Suprapubic skin (tissue), 4 donors: ENCODE measurements at regions not wholly inside any gene's neighbourhood (a gene's known extent, or its start where the extent isn't known, plus 50 kb on each side); places are given as distances from the start of the nearest gene placed in this dataset.
"Not testable (repeated sequence)": the region's sequence is repeated elsewhere in the genome, so short reads cannot be mapped to it uniquely, and the experiment has no call there.

ENCODE experiments used
- DNase-seq, 2 donors: peaks; one replicate each; pipeline ENCODE4 v3.0.0-alpha.2; 2019; ENCODE audit warnings: low spot score in 2 of 2
- H3K27ac ChIP-seq: fragments of 200-600 bp; sonication (generic); one replicate; pipeline ENCODE4 v1.5.1; 2019
- H3K27me3 ChIP-seq: fragments of 200-600 bp; sonication (generic); one replicate; pipeline ENCODE4 v1.5.1; 2019
- H3K36me3 ChIP-seq: fragments of 200-600 bp; sonication (generic); one replicate; pipeline ENCODE4 v1.5.1; 2019
- H3K4me1 ChIP-seq: fragments of 200-600 bp; sonication (generic); one replicate; pipeline ENCODE4 v1.5.1; 2019
- H3K4me3 ChIP-seq: fragments of 200-600 bp; sonication (generic); one replicate; pipeline ENCODE4 v1.5.1; 2019; ENCODE audit warnings: mild to moderate bottlenecking
- H3K9me3 ChIP-seq: fragments of 200-600 bp; sonication (generic); one replicate; pipeline ENCODE4 v1.5.1; 2019
- EP300 ChIP-seq: sonication (generic); formaldehyde crosslinking; IDR thresholded peaks from one replicate; pipeline ENCODE4 v1.6.1; 2017; ENCODE audit warnings: antibody characterized with exemption
- POLR2A ChIP-seq, 2 donors: fragments of 450-650 bp; IDR thresholded peaks; one replicate each; pipeline ENCODE4 v1.6.1; 2017; ENCODE audit warnings: antibody characterized with exemption in 2 of 2, mild to moderate bottlenecking in 2 of 2, moderate library complexity in 2 of 2
- POLR2AphosphoS5 ChIP-seq, 3 donors: sonication (generic); formaldehyde crosslinking; IDR thresholded peaks; one replicate each; pipeline ENCODE4 v1.6.1; 2017; ENCODE audit warnings: antibody characterized with exemption in 3 of 3
- WGBS: methylation state at CpG from one replicate; pipeline ENCODE4 v1.1.5; 2018; 5-methylcytosine and 5-hydroxymethylcytosine counted together
- TF ChIP-seq, protein P1 (sequence below), 2 donors: fragments of 200-600 bp in 1 of 2; fragments of 450-650 bp in 1 of 2; sonication (generic) in 1 of 2; IDR thresholded peaks; one replicate each; pipeline ENCODE4 v1.5.1; 2016 to 2019; ENCODE audit warnings: antibody characterized with exemption in 2 of 2, mild to moderate bottlenecking in 1 of 2, moderate library complexity in 1 of 2

DNA sequence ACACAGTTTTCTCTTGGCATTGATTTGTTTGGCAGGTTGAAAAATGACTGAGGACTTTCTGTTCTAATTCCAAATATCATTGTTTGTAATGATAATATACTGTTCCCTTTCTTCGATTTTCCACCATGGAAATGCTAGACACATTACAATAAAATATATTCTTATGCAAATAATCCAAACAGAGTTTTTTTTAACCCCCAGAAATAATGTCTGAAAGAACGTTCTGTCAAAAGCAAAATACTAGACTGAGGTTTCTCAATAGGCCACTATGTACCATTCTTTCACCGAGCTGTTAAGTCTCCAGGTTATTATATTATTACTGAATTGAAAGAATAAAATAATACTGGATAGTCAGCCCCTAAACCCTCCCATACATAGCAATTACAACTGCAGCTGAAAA, 312.5 kb downstream of the ZIC3 start:
- H3K36me3 ChIP-seq = no peaks in the 10 kb centered on the region
- no peak overlapping the region for H3K27ac ChIP-seq
- DNase-seq = no peak
- no peak overlapping the region for H3K4me3 ChIP-seq
- H3K4me1 ChIP-seq = no peaks in the 10 kb centered on the region
- no peaks in the 10 kb centered on the region for H3K27me3 ChIP-seq
- no peaks in the 10 kb centered on the region for H3K9me3 ChIP-seq
- 68% methylated on average over 3 of the region's 3 CpGs for WGBS
- TF ChIP-seq POLR2A (IDR thresholded peaks at IDR 0.05) = no peak
- TF ChIP-seq POLR2AphosphoS5 (IDR thresholded peaks at IDR 0.05) = no peak
- no peak for TF ChIP-seq EP300
- TF ChIP-seq, protein P1, sequence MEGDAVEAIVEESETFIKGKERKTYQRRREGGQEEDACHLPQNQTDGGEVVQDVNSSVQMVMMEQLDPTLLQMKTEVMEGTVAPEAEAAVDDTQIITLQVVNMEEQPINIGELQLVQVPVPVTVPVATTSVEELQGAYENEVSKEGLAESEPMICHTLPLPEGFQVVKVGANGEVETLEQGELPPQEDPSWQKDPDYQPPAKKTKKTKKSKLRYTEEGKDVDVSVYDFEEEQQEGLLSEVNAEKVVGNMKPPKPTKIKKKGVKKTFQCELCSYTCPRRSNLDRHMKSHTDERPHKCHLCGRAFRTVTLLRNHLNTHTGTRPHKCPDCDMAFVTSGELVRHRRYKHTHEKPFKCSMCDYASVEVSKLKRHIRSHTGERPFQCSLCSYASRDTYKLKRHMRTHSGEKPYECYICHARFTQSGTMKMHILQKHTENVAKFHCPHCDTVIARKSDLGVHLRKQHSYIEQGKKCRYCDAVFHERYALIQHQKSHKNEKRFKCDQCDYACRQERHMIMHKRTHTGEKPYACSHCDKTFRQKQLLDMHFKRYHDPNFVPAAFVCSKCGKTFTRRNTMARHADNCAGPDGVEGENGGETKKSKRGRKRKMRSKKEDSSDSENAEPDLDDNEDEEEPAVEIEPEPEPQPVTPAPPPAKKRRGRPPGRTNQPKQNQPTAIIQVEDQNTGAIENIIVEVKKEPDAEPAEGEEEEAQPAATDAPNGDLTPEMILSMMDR (IDR thresholded peaks at IDR 0.05) = no peak

DNA sequence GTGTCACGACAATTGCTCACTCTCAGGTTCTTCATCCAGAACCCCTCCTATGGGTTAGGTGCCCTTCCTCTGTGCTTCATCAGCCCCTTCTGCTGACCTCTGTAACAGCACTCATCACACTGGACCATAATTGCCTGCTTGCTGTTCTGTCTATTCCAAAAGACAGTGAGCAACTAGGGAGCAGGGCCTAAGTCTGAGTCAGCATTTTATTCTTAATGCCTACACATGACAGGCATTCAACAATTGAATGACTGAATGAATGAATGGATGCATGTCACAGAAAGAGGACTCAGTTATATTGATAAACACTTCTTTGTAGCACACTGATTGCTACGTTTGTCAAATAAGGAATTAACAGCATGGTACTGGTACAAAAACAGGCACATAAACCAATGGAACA, 317.0 kb downstream of the ZIC3 start:
- no peak for DNase-seq
- H3K4me1 ChIP-seq = no peaks in the 10 kb centered on the region
- H3K27ac ChIP-seq = no peak overlapping the region
- H3K27me3 ChIP-seq = no peaks in the 10 kb centered on the region
- no peak overlapping the region for H3K4me3 ChIP-seq
- H3K9me3 ChIP-seq = no peaks in the 10 kb centered on the region
- WGBS = 89% methylated on average over 2 of the region's 2 CpGs
- H3K36me3 ChIP-seq = no peaks in the 10 kb centered on the region
- TF ChIP-seq, protein P1 (IDR thresholded peaks at IDR 0.05) = no peak

GRCh38 chrX:137884813-137885212, 318.9 kb downstream of the ZIC3 start:
- H3K4me3 ChIP-seq, DNase-seq, H3K9me3 ChIP-seq, H3K27ac ChIP-seq, H3K4me1 ChIP-seq, H3K36me3 ChIP-seq, H3K27me3 ChIP-seq: not testable (repeated sequence)
- 52% methylated on average over 1 of the region's 1 CpG for WGBS

DNA sequence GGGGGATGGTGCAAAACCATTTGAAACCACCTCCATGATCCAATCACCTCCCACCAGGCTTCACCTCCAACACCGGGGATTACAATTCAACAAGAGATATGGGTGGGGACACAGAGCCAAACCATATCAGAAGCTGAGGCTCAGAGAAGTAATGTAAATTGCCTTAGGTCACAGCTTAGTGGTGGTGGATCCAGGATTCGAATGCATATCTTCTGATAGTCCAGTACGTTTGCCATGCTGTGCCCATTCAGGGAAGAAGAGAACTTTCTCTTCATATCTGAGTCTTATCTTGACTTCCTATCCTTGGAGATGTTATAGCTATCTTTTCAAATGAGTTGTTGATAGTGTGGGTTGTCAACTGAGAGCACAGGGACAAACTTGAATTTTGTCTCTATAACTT, 325.5 kb downstream of the ZIC3 start:
- no peaks in the 10 kb centered on the region for H3K9me3 ChIP-seq
- TF ChIP-seq EP300 = no peak
- WGBS = 70% methylated on average over 3 of the region's 3 CpGs

DNA sequence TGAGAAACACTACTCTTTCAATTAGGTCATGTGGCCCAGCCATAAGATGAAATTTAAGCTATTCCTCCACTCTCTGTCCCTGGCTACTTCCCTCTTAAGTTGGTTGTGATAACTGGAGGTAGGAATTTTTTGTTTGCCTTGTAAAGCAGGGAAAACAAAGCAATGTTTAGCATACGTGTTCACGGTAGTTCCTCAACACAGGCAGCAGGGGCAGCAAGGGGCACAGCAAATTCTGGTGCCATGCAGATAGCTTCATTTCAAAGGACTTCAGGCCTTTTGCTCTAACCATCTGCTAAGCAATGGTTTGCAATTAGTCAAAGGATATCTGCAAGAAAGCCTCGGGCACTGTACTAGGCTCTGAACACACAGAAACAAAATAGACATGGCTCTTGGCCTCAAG, 330.2 kb downstream of the ZIC3 start:
- 64% methylated on average over 3 of the region's 3 CpGs for WGBS

More for the DNA sequence above, 325.5 kb downstream of the ZIC3 start:
- no peaks in the 10 kb centered on the region for H3K4me1 ChIP-seq
- H3K36me3 ChIP-seq = no peaks in the 10 kb centered on the region
- no peak overlapping the region for H3K4me3 ChIP-seq
- no peak overlapping the region for H3K27ac ChIP-seq
- no peaks in the 10 kb centered on the region for H3K27me3 ChIP-seq
- no peak for DNase-seq

GRCh38 chrX:137915466-137915865, 349.5 kb downstream of the ZIC3 start:
- Histone ChIP-seq H3K9me3 (no peaks in the 10 kb centered on the region), H3K4me1 (no peaks in the 10 kb centered on the region), H3K27me3 (no peaks in the 10 kb centered on the region), H3K4me3 (no peak overlapping the region), H3K27ac (no peak overlapping the region), H3K36me3 (no peaks in the 10 kb centered on the region)
- WGBS = 34% methylated on average over 3 of the region's 3 CpGs
- TF ChIP-seq, protein P1 (IDR thresholded peaks at IDR 0.05) = no peak
- no peak for TF ChIP-seq EP300
- no peak for TF ChIP-seq POLR2A (IDR thresholded peaks at IDR 0.05)
- no peak for TF ChIP-seq POLR2AphosphoS5 (IDR thresholded peaks at IDR 0.05)
- no peak for DNase-seq

More for the DNA sequence above, 330.2 kb downstream of the ZIC3 start:
- Histone ChIP-seq H3K27ac (no peak overlapping the region), H3K9me3 (no peaks in the 10 kb centered on the region), H3K36me3 (no peaks in the 10 kb centered on the region), H3K4me1 (no peaks in the 10 kb centered on the region), H3K4me3 (no peak overlapping the region), H3K27me3 (no peaks in the 10 kb centered on the region)
- no peak for DNase-seq
- TF ChIP-seq EP300 (no peak), POLR2AphosphoS5 (IDR thresholded peaks at IDR 0.05) (no peak), POLR2A (IDR thresholded peaks at IDR 0.05) (no peak)
- TF ChIP-seq, protein P1 (IDR thresholded peaks at IDR 0.05) = no peak
